GM12878 (cell line): ENCODE measurements at regions not wholly inside any gene's neighbourhood (a gene's known extent, or its start where the extent isn't known, plus 50 kb on each side); places are given as distances from the start of the nearest gene placed in this dataset.

ENCODE experiments used
- ATAC-seq: fragments of 200-7000 bp; cut with Tn5 transposase; 3 replicates; pipeline ENCODE4 v1.9.1; 2020; ENCODE audit warnings: mild to moderate bottlenecking, moderate library complexity
- BruUV-seq: library from RNA; stranded (reverse); fragments of 400-500 nt; replicated peaks from 2 replicates; lab custom pipeline; 2021; lab: Mats Ljungman, UMichigan
- CTCF ChIA-PET: fragments of 300-600 bp; sonication (Branson Sonifier 250); formaldehyde crosslinking; extraction: SDS; loops from one replicate; lab custom pipeline; 2021; ENCODE audit warnings: inconsistent platforms; lab: Yijun Ruan, JAX
- POLR2A ChIA-PET: fragments of 350-600 bp; formaldehyde crosslinking; extraction: SDS; loops from one replicate; lab custom pipeline; 2021; ENCODE audit warnings: inconsistent platforms; lab: Charles Lee
- RAD21 ChIA-PET: fragments of 300-600 bp; sonication (Branson Sonifier 250); formaldehyde crosslinking; loops from one replicate; lab custom pipeline; 2023; ENCODE audit warnings: antibody characterized with exemption; ENCODE audit not compliant: unreplicated experiment; lab: Charles Lee
- SMC1A ChIA-PET: fragments of 300-600 bp; sonication (Branson Sonifier 250); formaldehyde crosslinking; loops from one replicate; lab custom pipeline; 2023; ENCODE audit not compliant: unreplicated experiment, uncharacterized antibody; lab: Charles Lee
- DNase-seq: peaks from one replicate; pipeline ENCODE4 v3.0.0-alpha.2; 2011; ENCODE audit warnings: low read depth, low spot score
- FAIRE-seq: peaks from 3 replicates; lab custom pipeline; 2011; peaks lifted over from hg19 to GRCh38; lab: Jason Lieb, UNC
- H2AFZ ChIP-seq: 2 replicates; pipeline ENCODE4 v1.6.0; 2011; ENCODE audit warnings: low read depth, low read length, control low read depth; ENCODE audit not compliant: control insufficient read depth
- H3K27ac ChIP-seq: 2 replicates; pipeline ENCODE4 v1.5.1; 2011; ENCODE audit warnings: control low read depth; ENCODE audit not compliant: control insufficient read depth, insufficient read depth
- H3K27me3 ChIP-seq, 2 experiments: replicated peaks in 1 of 2; 2 replicates each; pipeline versions ENCODE4 v1.6.0 to v1.6.1; 2011; ENCODE audit warnings: low read length in 1 of 2; ENCODE audit not compliant: control insufficient read depth in 2 of 2, insufficient read depth in 2 of 2
- H3K36me3 ChIP-seq, 2 experiments: 2 replicates each; pipeline ENCODE4 v1.5.1; 2011; ENCODE audit warnings: low read length in 1 of 2; ENCODE audit not compliant: control insufficient read depth in 2 of 2, insufficient read depth in 2 of 2
- H3K4me1 ChIP-seq: 2 replicates; pipeline ENCODE4 v1.6.1; 2011; ENCODE audit warnings: mild to moderate bottlenecking, low read length, moderate library complexity, mixed read lengths; ENCODE audit not compliant: control insufficient read depth, insufficient read depth
- H3K4me2 ChIP-seq: 2 replicates; pipeline ENCODE4 v1.6.0; 2011; ENCODE audit warnings: control low read depth; ENCODE audit not compliant: control insufficient read depth, insufficient read depth
- H3K4me3 ChIP-seq: fragments of 200-600 bp; sonication (generic); 2 replicates; pipeline ENCODE4 v1.5.1; 2016
- H3K79me2 ChIP-seq: 2 replicates; pipeline ENCODE4 v1.6.0; 2011; ENCODE audit warnings: low read length; ENCODE audit not compliant: control insufficient read depth, insufficient read depth
- H3K9ac ChIP-seq: 2 replicates; pipeline ENCODE4 v1.8.0; 2011; ENCODE audit warnings: low read length, control low read depth, mixed read lengths; ENCODE audit not compliant: control insufficient read depth, insufficient read depth
- H3K9me3 ChIP-seq: replicated peaks from 3 replicates; pipeline ENCODE4 v1.5.1; 2011; ENCODE audit warnings: mild to moderate bottlenecking, low read length; ENCODE audit not compliant: control insufficient read depth, insufficient read depth
- H4K20me1 ChIP-seq: 2 replicates; pipeline ENCODE4 v1.6.0; 2011; ENCODE audit not compliant: control insufficient read depth, insufficient read depth
- ASH2L ChIP-seq: fragments of 300-600, 200-600 bp; sonication (generic); IDR thresholded peaks from 2 replicates; pipeline ENCODE4 v1.6.1; 2017; ENCODE audit warnings: low read depth, mild to moderate bottlenecking, borderline replicate concordance
- ATF3 ChIP-seq: IDR thresholded peaks from 2 replicates; pipeline ENCODE4 v1.6.1; 2011; ENCODE audit warnings: low read depth, mild to moderate bottlenecking, low read length, moderate library complexity, borderline replicate concordance; ENCODE audit errors: extremely low read depth
- CEBPZ ChIP-seq: fragments of 150-350 bp; IDR thresholded peaks from 2 replicates; pipeline ENCODE4 v1.6.1; 2016; ENCODE audit warnings: low read depth, low read length
- IRF5 ChIP-seq: fragments of 450-650 bp; IDR thresholded peaks from 2 replicates; pipeline ENCODE4 v1.6.1; 2017; ENCODE audit warnings: borderline replicate concordance
- JUND ChIP-seq: IDR thresholded peaks from 2 replicates; pipeline ENCODE4 v1.6.1; 2012; ENCODE audit warnings: low read depth, mild to moderate bottlenecking, low read length, improper control_type of control experiment, moderate library complexity
- SMAD5 ChIP-seq: IDR thresholded peaks from 2 replicates; pipeline ENCODE4 v1.6.1; 2016; ENCODE audit warnings: antibody characterized with exemption, low read depth
- STAT3 ChIP-seq: IDR thresholded peaks from 2 replicates; pipeline ENCODE4 v1.6.1; 2011; ENCODE audit warnings: low read depth, low read length, improper control_type of control experiment
- ZBTB4 ChIP-seq: fragments of 450-650 bp; formaldehyde crosslinking; IDR thresholded peaks from 2 replicates; pipeline ENCODE4 v1.4.0; 2022; ENCODE audit warnings: mild to moderate bottlenecking, moderate library complexity
- ZNF592 ChIP-seq: fragments of 450-650 bp; IDR thresholded peaks from 2 replicates; pipeline ENCODE4 v1.6.1; 2017; ENCODE audit warnings: mild to moderate bottlenecking, moderate library complexity
- ZNF622 ChIP-seq: fragments of 450-650 bp; IDR thresholded peaks from 2 replicates; pipeline ENCODE4 v1.6.1; 2017; ENCODE audit warnings: mild to moderate bottlenecking, inconsistent platforms
- ZSCAN29 ChIP-seq: fragments of 450-650 bp; IDR thresholded peaks from 2 replicates; pipeline ENCODE4 v1.6.1; 2017; ENCODE audit warnings: mild to moderate bottlenecking, moderate library complexity
- WGBS: methylation state at CpG from one replicate; pipeline ENCODE4 v1.1.6; 2016; ENCODE audit warnings: low lambda C conversion rate; ENCODE audit not compliant: insufficient replicate concordance, insufficient coverage; ENCODE audit errors: missing lambda C conversion rate; 5-methylcytosine and 5-hydroxymethylcytosine counted together
- in situ Hi-C: fragments of 300-500 bp; cut with MboI; formaldehyde crosslinking; loops from 9 replicates; pipeline ENCODE4 v1.14.3; 2018; ENCODE audit warnings: mixed read lengths
- intact Hi-C: fragments of 100-400 bp; cut with micrococcal nuclease; formaldehyde crosslinking; loops from one replicate; pipeline ENCODE4 v1.14.2; 2022; ENCODE audit not compliant: unreplicated experiment

- TF ChIP-seq CEBPZ = no peak
- TF ChIP-seq STAT3 = no peak
- no peak for TF ChIP-seq ATF3
- TF ChIP-seq ZNF592 = no peak
- no peak for TF ChIP-seq ASH2L
These were observed 214.7 kb downstream of the CHRM3 start (continued) for GRCh38 chr1:239601108-239601507.

- Histone ChIP-seq H3K4me1 (no peaks in the 10 kb centered on the region), H3K36me3 (no peaks in the 10 kb centered on the region), H3K4me2 (no peak overlapping the region), H2AFZ (no peak overlapping the region), H3K27me3 (no peaks in the 10 kb centered on the region), H3K27ac (no peak overlapping the region), H4K20me1 (no peaks in the 10 kb centered on the region), H3K79me2 (no peaks in the 10 kb centered on the region), H3K4me3 (no peak overlapping the region), H3K9ac (no peak overlapping the region), H3K9me3 (no peaks in the 10 kb centered on the region)
- DNase-seq (no peak), FAIRE-seq (no peak), ATAC-seq (no peak)
- BruUV-seq = no TSS peak
- ChIA-PET SMC1A (no interaction called here), POLR2A (no interaction called here), CTCF (no interaction called here), RAD21 (no interaction called here)
- in situ Hi-C loops = no loop called here
- intact Hi-C loops = no loop called here
- 35% methylated on average over 3 of the region's 3 CpGs for WGBS
- TF ChIP-seq ZSCAN29 (no peak), SMAD5 (no peak), IRF5 (no peak), ASH2L (no peak), JUND (no peak), ZBTB4 (no peak), ZNF622 (no peak)
These were observed 217.2 kb downstream of the CHRM3 start for GRCh38 chr1:239603530-239603929.
